Stimulated activated memory B cell treated with anti-CD40 and anti-IgM and Interleukin-4, amounts not matched to agents 10 μg/mL and 1 μg/mL and 100 μg/mL, for 72 hours (primary cell): ENCODE measurements at regions not wholly inside any gene's neighbourhood (a gene's known extent, or its start where the extent isn't known, plus 50 kb on each side); places are given as distances from the start of the nearest gene placed in this dataset.
"Not testable (repeated sequence)": the region's sequence is repeated elsewhere in the genome, so short reads cannot be mapped to it uniquely, and the experiment has no call there.

Experiments
- ATAC-seq: fragments of 150-1000 bp; cut with Tn5 transposase; 2 replicates; pipeline ENCODE4 v1.10.0; 2021
- H3K27ac Mint-ChIP-seq: one replicate; pipeline ENCODE4 v1.8.0; 2022; ENCODE audit warnings: mild to moderate bottlenecking, mixed read lengths
- H3K27me3 Mint-ChIP-seq: one replicate; pipeline ENCODE4 v1.8.0; 2022; ENCODE audit warnings: mixed read lengths
- H3K36me3 Mint-ChIP-seq: one replicate; pipeline ENCODE4 v1.8.0; 2022; ENCODE audit warnings: mixed read lengths
- H3K4me1 Mint-ChIP-seq: one replicate; pipeline ENCODE4 v1.8.0; 2022; ENCODE audit warnings: mixed read lengths
- H3K4me3 Mint-ChIP-seq: one replicate; pipeline ENCODE4 v1.8.0; 2022; ENCODE audit warnings: mild to moderate bottlenecking, moderate library complexity, mixed read lengths
- H3K9me3 Mint-ChIP-seq: one replicate; pipeline ENCODE4 v1.8.0; 2022; ENCODE audit warnings: mixed read lengths

DNA sequence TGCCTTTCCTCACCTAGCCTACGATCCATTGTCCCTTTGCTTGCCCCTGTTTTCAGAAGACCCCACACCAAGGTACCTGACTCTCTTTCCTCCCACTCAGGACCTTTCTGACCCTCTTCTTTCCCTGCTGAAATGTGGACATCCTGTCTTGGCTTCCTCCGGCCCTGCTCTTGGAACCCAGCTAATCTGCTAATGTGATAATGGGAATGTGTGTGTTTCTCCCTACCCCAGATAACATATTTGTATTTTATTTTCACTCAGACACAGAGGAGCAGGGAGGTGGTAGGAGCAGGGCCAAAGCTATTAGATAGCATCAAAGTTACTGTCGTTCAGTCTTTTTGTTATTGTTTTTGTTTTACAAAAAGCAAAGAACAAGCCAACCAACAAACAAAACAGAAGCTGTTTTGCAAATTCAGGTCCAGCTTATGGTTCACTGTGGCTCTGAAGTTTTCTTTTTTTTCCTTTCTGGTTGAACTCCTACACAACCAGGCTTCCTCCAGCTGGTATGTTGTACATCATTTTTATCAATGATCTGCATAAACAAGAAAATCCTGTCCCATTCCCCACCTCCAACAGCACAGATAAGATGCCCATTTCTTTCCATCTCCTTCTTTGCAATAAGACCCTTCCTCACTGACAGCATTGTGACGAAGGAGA is 137.3 kb downstream of the C12orf75 start:
- Mint-ChIP-seq H3K36me3 (no peaks in the 10 kb centered on the region), H3K9me3 (no peaks in the 10 kb centered on the region), H3K27me3 (peaks cover 28% of the 10 kb centered on the region), H3K4me1 (no peaks in the 10 kb centered on the region), H3K4me3 (no peak overlapping the region), H3K27ac (no peak overlapping the region)
- no peak for ATAC-seq

DNA sequence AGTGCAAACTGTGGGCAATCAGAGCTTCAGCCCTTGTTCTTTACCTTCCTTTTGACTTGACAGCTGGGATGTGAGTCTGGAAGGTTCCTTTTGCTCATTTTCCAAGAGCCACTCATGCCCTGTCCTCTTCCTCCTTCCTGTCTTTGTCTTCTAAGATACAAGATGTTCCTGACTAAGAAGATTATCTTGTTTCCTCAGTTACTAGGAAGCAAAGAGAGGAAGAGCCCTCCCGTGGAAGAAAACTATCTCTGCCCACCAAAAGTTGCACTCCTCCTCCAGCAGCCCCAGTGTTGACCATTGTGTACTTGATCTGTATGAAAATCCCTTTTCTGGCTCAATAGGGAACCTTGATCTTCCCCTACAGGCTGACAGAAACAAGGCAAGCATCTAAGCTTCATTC is 138.0 kb downstream of the C12orf75 start:
- Mint-ChIP-seq H3K27ac (no peak overlapping the region), H3K9me3 (no peaks in the 10 kb centered on the region), H3K36me3 (no peaks in the 10 kb centered on the region), H3K27me3 (peaks cover 28% of the 10 kb centered on the region), H3K4me1 (no peaks in the 10 kb centered on the region), H3K4me3 (no peak overlapping the region)
- no peak for ATAC-seq

DNA sequence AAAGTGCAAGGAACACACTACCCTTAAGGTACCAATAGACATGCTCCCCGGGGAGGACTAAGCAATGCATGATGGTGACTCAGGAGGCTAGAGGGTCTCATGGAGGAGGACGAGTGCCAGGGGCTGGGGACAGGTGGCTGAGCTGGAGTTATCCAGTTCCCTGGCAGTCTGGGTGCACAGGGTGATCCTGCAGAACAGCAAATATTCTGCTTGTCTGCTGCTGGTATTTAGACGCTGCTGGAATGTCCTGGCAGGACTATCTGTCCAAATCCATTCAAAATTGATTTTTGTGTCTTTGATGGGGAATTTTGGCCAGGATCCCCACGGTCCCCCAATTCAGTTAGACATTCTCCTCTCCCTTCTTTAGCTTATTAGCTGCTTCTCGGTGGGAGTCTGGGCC is 138.7 kb downstream of the C12orf75 start:
- Mint-ChIP-seq H3K4me3 (no peak overlapping the region), H3K9me3 (no peaks in the 10 kb centered on the region), H3K36me3 (no peaks in the 10 kb centered on the region), H3K27ac (no peak overlapping the region), H3K4me1 (no peaks in the 10 kb centered on the region), H3K27me3 (peaks cover 27% of the 10 kb centered on the region)
- ATAC-seq = no peak

DNA sequence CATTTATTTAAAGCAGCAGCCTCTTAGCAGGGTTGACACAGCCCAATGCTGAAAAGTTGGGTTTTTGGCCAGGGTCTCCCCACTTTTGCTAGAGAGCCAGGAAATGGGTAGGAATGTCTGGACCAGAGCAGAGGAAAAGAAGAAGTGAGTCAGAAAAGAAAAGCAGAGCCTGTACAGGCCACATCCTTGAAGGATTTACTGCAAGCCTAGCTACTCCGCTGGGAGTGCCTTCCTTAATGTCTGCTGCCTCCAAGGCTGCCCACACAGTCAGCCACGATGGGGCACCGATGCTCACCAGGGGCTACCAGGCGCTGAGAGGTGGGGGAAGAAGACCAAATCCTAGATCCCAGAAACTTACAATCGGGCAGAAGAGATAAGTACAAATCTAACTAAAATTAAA is 139.2 kb downstream of the C12orf75 start:
- peaks cover 29% of the 10 kb centered on the region for H3K27me3 Mint-ChIP-seq
- no peaks in the 10 kb centered on the region for H3K36me3 Mint-ChIP-seq
- H3K4me3 Mint-ChIP-seq = no peak overlapping the region
- no peaks in the 10 kb centered on the region for H3K9me3 Mint-ChIP-seq
- no peak for ATAC-seq
- H3K27ac Mint-ChIP-seq = no peak overlapping the region
- no peaks in the 10 kb centered on the region for H3K4me1 Mint-ChIP-seq

DNA sequence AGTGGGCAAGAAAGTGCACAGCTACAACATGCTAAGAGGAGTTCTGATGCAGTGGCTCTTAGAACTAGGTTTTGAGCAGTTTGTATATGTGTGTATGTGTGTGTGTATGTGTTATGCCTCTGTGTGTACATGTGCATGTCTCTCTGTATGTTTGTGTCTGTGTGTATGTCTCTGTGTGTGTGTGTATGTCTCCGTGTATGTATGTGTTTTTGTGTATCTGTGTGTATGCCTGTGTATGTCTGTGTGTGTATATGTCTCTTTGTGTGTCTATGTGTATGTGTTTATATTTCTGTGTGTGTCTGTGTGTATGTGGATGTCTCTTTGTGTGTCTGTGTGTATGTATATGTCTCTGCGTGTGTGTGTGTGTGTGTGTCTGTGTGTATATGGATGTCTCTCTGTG is 139.6 kb downstream of the C12orf75 start:
- no peaks in the 10 kb centered on the region for H3K36me3 Mint-ChIP-seq
- H3K27me3 Mint-ChIP-seq = peaks cover 29% of the 10 kb centered on the region
- no peak overlapping the region for H3K4me3 Mint-ChIP-seq
- no peaks in the 10 kb centered on the region for H3K9me3 Mint-ChIP-seq
- no peak for ATAC-seq
- H3K27ac Mint-ChIP-seq = no peak overlapping the region
- no peaks in the 10 kb centered on the region for H3K4me1 Mint-ChIP-seq

DNA sequence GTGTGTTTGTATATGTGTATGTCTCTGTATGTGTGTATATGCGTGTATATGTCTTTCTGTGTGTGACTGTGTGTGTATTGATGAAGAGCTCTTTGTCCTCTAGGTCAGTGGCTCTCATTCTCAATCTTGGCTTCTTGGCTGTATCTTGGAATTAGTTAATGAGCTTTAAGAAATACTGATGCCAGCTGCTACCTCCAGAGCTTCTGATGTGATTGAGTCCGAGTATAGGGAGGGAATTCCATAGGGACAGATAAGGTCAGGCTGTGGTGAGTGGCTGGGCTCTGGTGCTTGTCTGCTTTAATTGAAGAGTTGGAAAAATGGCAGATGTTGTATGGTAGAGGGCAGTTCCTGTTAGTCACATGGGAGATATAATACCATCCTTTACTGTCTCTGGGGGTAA is 140.1 kb downstream of the C12orf75 start:
- no peaks in the 10 kb centered on the region for H3K4me1 Mint-ChIP-seq
- H3K4me3 Mint-ChIP-seq = no peak overlapping the region
- H3K27me3 Mint-ChIP-seq = peaks cover 29% of the 10 kb centered on the region
- no peaks in the 10 kb centered on the region for H3K9me3 Mint-ChIP-seq
- no peak for ATAC-seq
- no peak overlapping the region for H3K27ac Mint-ChIP-seq
- H3K36me3 Mint-ChIP-seq = no peaks in the 10 kb centered on the region

- no peaks in the 10 kb centered on the region for H3K4me1 Mint-ChIP-seq
- peaks cover 29% of the 10 kb centered on the region for H3K27me3 Mint-ChIP-seq
- H3K36me3 Mint-ChIP-seq = peaks cover 5% of the 10 kb centered on the region
- no peak overlapping the region for H3K4me3 Mint-ChIP-seq
- peaks cover 2% of the 10 kb centered on the region for H3K9me3 Mint-ChIP-seq
- ATAC-seq = no peak
- H3K27ac Mint-ChIP-seq = no peak overlapping the region
These were observed 144.2 kb downstream of the C12orf75 start for GRCh38 chr12:105474672-105475071.

GRCh38 chr12:105476616-105477015 is 146.1 kb downstream of the C12orf75 start:
- ATAC-seq = no peak
- H3K27ac Mint-ChIP-seq = no peak overlapping the region
- no peaks in the 10 kb centered on the region for H3K4me1 Mint-ChIP-seq
- peaks cover 29% of the 10 kb centered on the region for H3K27me3 Mint-ChIP-seq
- no peak overlapping the region for H3K4me3 Mint-ChIP-seq
- peaks cover 5% of the 10 kb centered on the region for H3K36me3 Mint-ChIP-seq
- H3K9me3 Mint-ChIP-seq = peaks cover 2% of the 10 kb centered on the region

GRCh38 chr12:105477873-105478272 is 147.4 kb downstream of the C12orf75 start:
- peaks cover 5% of the 10 kb centered on the region for H3K36me3 Mint-ChIP-seq
- no peaks in the 10 kb centered on the region for H3K4me1 Mint-ChIP-seq
- ATAC-seq = no peak
- peaks cover 2% of the 10 kb centered on the region for H3K9me3 Mint-ChIP-seq
- no peak overlapping the region for H3K27ac Mint-ChIP-seq
- H3K4me3 Mint-ChIP-seq = no peak overlapping the region
- H3K27me3 Mint-ChIP-seq = peaks cover 30% of the 10 kb centered on the region

GRCh38 chr12:105478788-105479187 is 148.3 kb downstream of the C12orf75 start:
- not testable (repeated sequence) for H3K27ac Mint-ChIP-seq, H3K9me3 Mint-ChIP-seq

DNA sequence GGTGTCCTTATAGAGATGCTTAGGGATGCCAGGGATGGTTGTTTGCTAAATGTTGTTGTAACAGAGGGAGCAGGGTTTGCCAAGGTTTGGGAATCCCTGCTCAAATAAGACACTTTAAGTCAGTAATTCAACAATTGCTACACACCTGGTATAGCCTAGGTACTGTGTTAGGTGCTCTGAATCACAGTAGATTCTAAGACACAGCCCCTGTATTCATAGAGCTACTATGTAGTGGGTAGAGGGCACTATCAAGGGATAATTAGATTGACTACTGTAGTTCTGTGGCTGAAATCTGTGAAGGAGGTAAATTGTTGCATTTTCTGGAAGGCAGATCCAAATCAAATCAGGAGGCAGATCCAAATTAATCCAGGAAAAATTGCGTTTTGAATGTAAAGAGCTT is 149.2 kb downstream of the C12orf75 start:
- Mint-ChIP-seq H3K4me1 (no peaks in the 10 kb centered on the region), H3K27me3 (peaks cover 31% of the 10 kb centered on the region), H3K36me3 (peaks cover 5% of the 10 kb centered on the region), H3K4me3 (no peak overlapping the region), H3K27ac (no peak overlapping the region), H3K9me3 (peaks cover 2% of the 10 kb centered on the region)
- ATAC-seq = no peak

More at GRCh38 chr12:105478788-105479187, 148.3 kb downstream of the C12orf75 start:
- H3K4me1 Mint-ChIP-seq, ATAC-seq, H3K4me3 Mint-ChIP-seq, H3K36me3 Mint-ChIP-seq: not testable (repeated sequence)
- H3K27me3 Mint-ChIP-seq = peaks cover 39% of the 10 kb centered on the region

DNA sequence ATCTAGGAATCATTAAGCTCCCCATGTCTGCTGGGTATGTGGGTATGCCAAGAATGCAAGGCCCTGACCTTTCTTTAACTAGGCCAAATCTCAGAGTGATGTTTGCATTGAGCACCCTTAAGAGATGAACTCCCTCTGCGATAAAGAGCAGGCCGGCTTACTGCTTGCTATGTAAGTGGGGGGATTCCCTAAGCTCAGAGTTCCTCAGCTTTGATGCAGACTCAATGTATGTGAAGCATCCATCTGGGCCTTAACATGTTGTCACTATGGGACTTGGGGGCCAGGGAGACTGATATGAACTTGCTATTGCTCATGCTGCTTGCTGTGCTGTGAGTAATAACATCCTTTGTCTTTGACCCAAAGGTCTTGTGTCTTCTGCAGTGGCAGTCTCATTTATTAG is 149.7 kb downstream of the C12orf75 start:
- peaks cover 5% of the 10 kb centered on the region for H3K36me3 Mint-ChIP-seq
- peaks cover 30% of the 10 kb centered on the region for H3K27me3 Mint-ChIP-seq
- no peak for ATAC-seq
- no peak overlapping the region for H3K27ac Mint-ChIP-seq
- H3K9me3 Mint-ChIP-seq = peaks cover 2% of the 10 kb centered on the region
- no peak overlapping the region for H3K4me3 Mint-ChIP-seq
- H3K4me1 Mint-ChIP-seq = no peaks in the 10 kb centered on the region

DNA sequence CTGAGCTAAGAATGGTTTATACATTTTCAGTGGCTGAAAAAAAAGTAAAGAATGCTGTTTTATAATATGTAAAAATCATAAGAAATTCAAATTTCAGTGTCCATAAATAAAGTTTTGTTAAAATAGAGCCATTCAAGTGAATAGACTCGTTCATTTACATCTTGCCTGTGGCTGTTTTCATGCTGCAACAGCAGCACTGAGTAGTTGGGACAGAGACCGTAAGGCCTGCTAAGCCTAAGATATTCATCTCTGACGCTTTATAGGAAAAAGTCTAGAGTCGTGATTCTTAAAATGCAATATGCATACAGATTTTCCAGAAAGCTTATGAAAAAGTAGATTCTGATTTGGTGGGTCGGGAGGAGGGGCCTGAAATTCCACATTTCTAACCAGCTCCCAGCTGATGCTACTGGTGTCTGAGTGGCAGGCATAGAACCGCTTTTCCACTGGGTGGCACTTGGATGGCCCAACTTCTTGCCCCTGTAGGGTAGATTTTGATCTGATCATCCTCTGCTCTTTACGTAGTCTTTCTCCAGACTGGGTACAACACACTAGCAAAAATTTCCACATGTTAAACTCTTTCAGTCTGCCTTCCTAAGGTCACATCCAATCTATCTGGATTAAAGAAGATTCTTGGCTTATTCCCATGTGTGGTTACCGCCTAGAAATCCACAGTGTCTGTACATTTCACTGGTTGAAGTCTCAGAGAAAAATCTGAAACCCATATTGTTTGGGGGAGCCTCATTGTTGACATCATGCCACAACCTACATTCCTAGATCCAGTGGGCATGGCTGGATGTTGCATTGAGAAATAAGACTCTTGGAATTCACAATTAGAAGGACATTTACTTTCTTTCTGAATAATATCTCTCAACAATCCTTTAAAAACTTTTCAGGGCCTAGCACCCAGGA is 151.2 kb downstream of the C12orf75 start:
- Mint-ChIP-seq H3K36me3 (no peaks in the 10 kb centered on the region), H3K27me3 (peaks cover 21% of the 10 kb centered on the region), H3K4me3 (no peak overlapping the region), H3K27ac (no peak overlapping the region), H3K9me3 (no peaks in the 10 kb centered on the region), H3K4me1 (no peaks in the 10 kb centered on the region)
- no peak for ATAC-seq

DNA sequence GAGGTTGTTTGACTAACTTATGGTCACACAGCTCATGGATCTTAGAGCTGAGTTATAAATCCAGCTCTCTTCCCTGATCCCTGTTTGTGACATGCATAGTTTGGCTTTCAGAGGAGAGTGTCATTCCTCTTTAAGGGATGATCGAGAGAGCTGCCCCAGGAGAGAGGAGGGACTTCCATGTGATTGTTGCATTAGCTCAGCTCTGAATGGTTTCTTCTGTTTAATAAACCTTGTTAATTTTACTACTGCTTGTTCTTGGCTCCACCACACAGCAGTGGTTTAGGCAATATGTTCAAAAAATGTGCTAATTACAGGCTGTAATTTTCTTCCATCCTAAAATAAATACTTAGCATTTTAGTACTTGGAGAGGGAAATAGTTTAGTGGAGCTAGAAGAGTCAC is 152.5 kb downstream of the C12orf75 start:
- no peak for ATAC-seq
- no peaks in the 10 kb centered on the region for H3K9me3 Mint-ChIP-seq
- H3K36me3 Mint-ChIP-seq = no peaks in the 10 kb centered on the region
- no peaks in the 10 kb centered on the region for H3K4me1 Mint-ChIP-seq
- peaks cover 19% of the 10 kb centered on the region for H3K27me3 Mint-ChIP-seq
- no peak overlapping the region for H3K4me3 Mint-ChIP-seq
- H3K27ac Mint-ChIP-seq = no peak overlapping the region

DNA sequence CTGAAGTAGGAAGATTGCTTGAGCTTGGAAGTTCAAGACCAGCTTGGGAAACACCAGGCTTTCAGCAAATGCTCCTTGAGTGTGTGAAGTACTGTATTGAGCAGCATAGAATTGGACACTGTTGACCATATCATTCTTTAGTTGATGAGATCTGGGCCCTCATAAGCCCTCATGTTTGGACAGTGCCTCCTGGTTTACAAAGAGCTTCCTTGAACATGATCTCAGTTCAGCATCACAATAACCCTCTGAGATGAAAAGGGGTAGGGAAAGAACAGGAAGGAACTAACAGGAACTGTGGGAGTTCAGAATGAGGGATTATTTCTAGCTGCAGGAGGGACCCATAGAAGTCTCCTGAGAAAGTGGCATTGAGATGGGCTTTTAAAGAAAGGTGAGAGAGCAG is 153.2 kb downstream of the C12orf75 start:
- no peaks in the 10 kb centered on the region for H3K9me3 Mint-ChIP-seq

More for the DNA sequence above, 153.2 kb downstream of the C12orf75 start:
- Mint-ChIP-seq H3K4me3 (no peak overlapping the region), H3K4me1 (no peaks in the 10 kb centered on the region), H3K27me3 (peaks cover 12% of the 10 kb centered on the region), H3K27ac (no peak overlapping the region), H3K36me3 (no peaks in the 10 kb centered on the region)
- no peak for ATAC-seq
